ENCODE measurements at regions not wholly inside any gene's neighbourhood (a gene's known extent, or its start where the extent isn't known, plus 50 kb on each side); places are given as distances from the start of the nearest gene placed in this dataset.

GRCh38 chr4:32798471-32799159 lies 2078.4 kb downstream of the PCDH7 start:
- no peak for DNase-seq

GRCh38 chr4:32824336-32824735 lies 2104.2 kb downstream of the PCDH7 start:
- no peak for DNase-seq

GRCh38 chr4:32826169-32826568 lies 2106.0 kb downstream of the PCDH7 start:
- DNase-seq, result no peak

- DNase-seq, result no peak
These were observed 2110.0 kb downstream of the PCDH7 start for GRCh38 chr4:32830160-32830559.

- no peak for DNase-seq
These were observed 2110.9 kb downstream of the PCDH7 start for GRCh38 chr4:32831104-32831503.

GRCh38 chr4:32840461-32841189 lies 2120.5 kb downstream of the PCDH7 start:
- no peak for DNase-seq

GRCh38 chr4:32841217-32841616 lies 2121.0 kb downstream of the PCDH7 start:
- DNase-seq, result no peak

- DNase-seq, result no peak
These were observed 2127.3 kb downstream of the PCDH7 start for GRCh38 chr4:32847461-32847860.

- no peak for DNase-seq
These were observed 2135.5 kb downstream of the PCDH7 start for GRCh38 chr4:32855622-32856021.

GRCh38 chr4:32858361-32858760 lies 2138.2 kb downstream of the PCDH7 start:
- no peak for DNase-seq

- no peak for DNase-seq
These were observed 2138.8 kb downstream of the PCDH7 start for GRCh38 chr4:32858971-32859370.

GRCh38 chr4:32864713-32865351 lies 2144.7 kb downstream of the PCDH7 start:
- no peak for DNase-seq

GRCh38 chr4:32876546-32876945 lies 2156.4 kb downstream of the PCDH7 start:
- DNase-seq, result no peak

- no peak for DNase-seq
These were observed 2159.7 kb downstream of the PCDH7 start for GRCh38 chr4:32879913-32880312.

- DNase-seq, result no peak
These were observed 2164.0 kb downstream of the PCDH7 start for GRCh38 chr4:32884198-32884597.

- no peak for DNase-seq
These were observed 2170.2 kb downstream of the PCDH7 start for GRCh38 chr4:32890398-32890797.

GRCh38 chr4:32909053-32909452 lies 2188.9 kb downstream of the PCDH7 start:
- DNase-seq, result no peak

- DNase-seq, result no peak
These were observed 2189.6 kb downstream of the PCDH7 start for GRCh38 chr4:32909736-32910135.

- DNase-seq, result no peak
These were observed 2197.4 kb downstream of the PCDH7 start for GRCh38 chr4:32917586-32917985.

- no peak for DNase-seq
These were observed 2209.9 kb downstream of the PCDH7 start for GRCh38 chr4:32929796-32930699.

- DNase-seq, result no peak
These were observed 2210.5 kb downstream of the PCDH7 start for GRCh38 chr4:32930700-32931099.

- DNase-seq, result no peak
These were observed 2211.3 kb downstream of the PCDH7 start for GRCh38 chr4:32931475-32931874.

GRCh38 chr4:32932156-32932555 lies 2212.0 kb downstream of the PCDH7 start:
- no peak for DNase-seq

Data from GOT3 (cell line).